OCI-LY3 (cell line): ENCODE measurements at regions not wholly inside any gene's neighbourhood (a gene's known extent, or its start where the extent isn't known, plus 50 kb on each side); places are given as distances from the start of the nearest gene placed in this dataset.

Experiments
- H2AFZ ChIP-seq: fragments of 200-600, 300-600 bp; shearing (Covaris generic); 2 replicates; pipeline ENCODE4 v1.6.0; 2014; ENCODE audit warnings: antibody characterized with exemption, low read depth, low read length
- H3K27ac ChIP-seq: fragments of 200-600, 300-600 bp; sonication (generic); 2 replicates; pipeline ENCODE4 v1.5.1; 2014; ENCODE audit warnings: mild to moderate bottlenecking, low read length, moderate library complexity, mixed read lengths
- H3K27me3 ChIP-seq: fragments of 200-600, 300-600 bp; sonication (generic); 2 replicates; pipeline ENCODE4 v1.6.1; 2014; ENCODE audit warnings: low read depth, low read length, mixed read lengths
- H3K36me3 ChIP-seq: fragments of 200-600, 300-600 bp; sonication (generic); replicated peaks from 2 replicates; pipeline ENCODE3; 2014; ENCODE audit warnings: low read depth, low read length, mixed read lengths
- H3K4me1 ChIP-seq: fragments of 300-600, 200-600 bp; sonication (generic); 2 replicates; pipeline ENCODE4 v1.6.1; 2014; ENCODE audit warnings: low read length, mixed read lengths
- H3K4me2 ChIP-seq: fragments of 200-600, 300-600 bp; sonication (generic); 2 replicates; pipeline ENCODE4 v1.6.1; 2014; ENCODE audit warnings: low read length, mixed read lengths
- H3K4me3 ChIP-seq: fragments of 300-600, 200-600 bp; sonication (generic); 2 replicates; pipeline ENCODE4 v1.5.1; 2014; ENCODE audit warnings: antibody characterized with exemption, mild to moderate bottlenecking, low read length, moderate library complexity
- H3K79me2 ChIP-seq: fragments of 300-600, 200-600 bp; shearing (Covaris generic); 2 replicates; pipeline ENCODE4 v1.6.1; 2014; ENCODE audit warnings: mild to moderate bottlenecking, low read length, mixed read lengths
- H3K9ac ChIP-seq: fragments of 300-600, 200-600 bp; shearing (Covaris generic); 2 replicates; pipeline ENCODE4 v1.6.0; 2014; ENCODE audit warnings: mild to moderate bottlenecking, low read length, moderate library complexity
- H3K9me3 ChIP-seq: fragments of 200-600, 300-600 bp; shearing (Covaris generic); 2 replicates; pipeline ENCODE4 v1.6.1; 2014; ENCODE audit warnings: low read length, mixed read lengths; ENCODE audit not compliant: insufficient read depth
- H4K20me1 ChIP-seq: fragments of 200-600, 300-600 bp; sonication (generic); 2 replicates; pipeline ENCODE4 v1.6.1; 2016; ENCODE audit warnings: low read length, mixed read lengths; ENCODE audit not compliant: insufficient read depth
- EZH2phosphoT487 ChIP-seq: fragments of 200-600 bp; shearing (Covaris generic); IDR thresholded peaks from 2 replicates; pipeline ENCODE4 v1.6.1; 2018; ENCODE audit warnings: antibody characterized with exemption, mixed run types, low read depth
- TF ChIP-seq, protein P1 (sequence below): fragments of 200-600, 300-600 bp; sonication (generic); IDR thresholded peaks from 2 replicates; pipeline ENCODE4 v1.5.1; 2014; ENCODE audit warnings: antibody characterized with exemption, low read length, low read depth

DNA sequence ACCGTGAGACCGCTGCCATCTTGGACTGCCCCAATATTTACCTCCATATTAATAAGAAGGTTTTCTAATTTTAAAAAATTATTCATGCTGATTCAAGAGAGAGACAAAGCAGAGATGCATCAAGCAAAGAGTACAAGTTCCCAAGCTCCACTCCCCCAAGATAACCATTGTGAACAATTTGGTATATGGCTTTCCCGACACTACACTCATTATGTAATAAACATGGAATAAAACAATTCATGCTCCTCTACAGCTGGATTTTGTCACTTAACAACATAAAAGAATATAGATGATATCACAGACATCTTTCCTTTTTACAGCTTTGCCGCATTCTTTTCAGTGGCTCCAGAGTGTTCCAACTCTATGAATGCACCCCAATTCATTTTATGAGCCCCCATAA is 307.6 kb downstream of the FGFR2 start:
- TF ChIP-seq, protein P1, sequence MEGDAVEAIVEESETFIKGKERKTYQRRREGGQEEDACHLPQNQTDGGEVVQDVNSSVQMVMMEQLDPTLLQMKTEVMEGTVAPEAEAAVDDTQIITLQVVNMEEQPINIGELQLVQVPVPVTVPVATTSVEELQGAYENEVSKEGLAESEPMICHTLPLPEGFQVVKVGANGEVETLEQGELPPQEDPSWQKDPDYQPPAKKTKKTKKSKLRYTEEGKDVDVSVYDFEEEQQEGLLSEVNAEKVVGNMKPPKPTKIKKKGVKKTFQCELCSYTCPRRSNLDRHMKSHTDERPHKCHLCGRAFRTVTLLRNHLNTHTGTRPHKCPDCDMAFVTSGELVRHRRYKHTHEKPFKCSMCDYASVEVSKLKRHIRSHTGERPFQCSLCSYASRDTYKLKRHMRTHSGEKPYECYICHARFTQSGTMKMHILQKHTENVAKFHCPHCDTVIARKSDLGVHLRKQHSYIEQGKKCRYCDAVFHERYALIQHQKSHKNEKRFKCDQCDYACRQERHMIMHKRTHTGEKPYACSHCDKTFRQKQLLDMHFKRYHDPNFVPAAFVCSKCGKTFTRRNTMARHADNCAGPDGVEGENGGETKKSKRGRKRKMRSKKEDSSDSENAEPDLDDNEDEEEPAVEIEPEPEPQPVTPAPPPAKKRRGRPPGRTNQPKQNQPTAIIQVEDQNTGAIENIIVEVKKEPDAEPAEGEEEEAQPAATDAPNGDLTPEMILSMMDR = no peak
- no peak for TF ChIP-seq EZH2phosphoT487
- peaks cover 25% of the 10 kb centered on the region; the same call in 1 of the 2 replicates for H3K27me3 ChIP-seq
- H3K27ac ChIP-seq = no peak overlapping the region
- peaks cover 6% of the 10 kb centered on the region for H3K4me1 ChIP-seq
- no peak overlapping the region for H3K4me2 ChIP-seq
- no peak overlapping the region for H3K4me3 ChIP-seq
- no peaks in the 10 kb centered on the region for H3K79me2 ChIP-seq
- H2AFZ ChIP-seq = no peak overlapping the region
- H3K9me3 ChIP-seq = no peaks in the 10 kb centered on the region
- no peaks in the 10 kb centered on the region for H4K20me1 ChIP-seq
- no peak overlapping the region for H3K9ac ChIP-seq
- H3K36me3 ChIP-seq = no peaks in the 10 kb centered on the region

DNA sequence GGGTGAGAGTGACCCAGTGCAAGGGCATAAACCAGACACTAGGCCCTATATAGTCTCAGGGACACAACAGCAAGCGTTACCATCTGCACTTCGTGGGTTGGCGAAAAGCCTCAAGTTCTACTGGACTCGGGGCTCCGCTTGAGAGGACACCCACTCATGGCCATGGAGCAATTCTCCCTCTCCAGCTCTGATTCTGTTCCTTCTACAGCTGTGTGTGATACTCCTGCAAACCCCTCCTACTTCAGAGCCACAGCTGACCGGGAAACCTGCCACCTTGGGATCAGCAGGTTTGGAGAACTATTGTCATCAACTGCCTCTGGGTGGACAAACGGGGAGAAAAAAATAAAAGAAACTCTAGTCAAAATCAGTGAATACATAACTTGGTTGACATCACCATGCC is 306.9 kb downstream of the FGFR2 start:
- no peak overlapping the region for H2AFZ ChIP-seq

DNA sequence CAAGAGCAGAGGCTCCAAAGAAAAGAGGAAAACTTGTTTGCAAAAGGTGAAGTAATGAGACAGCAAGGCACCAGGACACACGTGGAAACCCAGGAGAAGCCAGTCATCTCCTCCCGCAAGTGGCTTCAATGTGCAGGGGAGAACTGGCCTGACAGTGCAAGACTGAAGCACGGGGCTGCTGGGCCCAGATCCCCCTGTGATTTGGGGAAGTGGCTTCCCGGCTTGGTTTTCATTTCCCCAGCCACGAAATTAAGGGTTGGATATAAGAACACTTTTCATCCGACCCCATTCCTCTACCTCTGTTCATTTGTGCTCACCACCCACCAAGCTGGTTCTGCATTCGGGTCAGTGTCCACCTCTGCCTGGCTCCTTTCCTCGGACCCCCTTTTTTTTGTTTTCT is 306.4 kb downstream of the FGFR2 start:
- no peaks in the 10 kb centered on the region for H4K20me1 ChIP-seq
- H3K79me2 ChIP-seq = no peaks in the 10 kb centered on the region

More for the DNA sequence above, 306.9 kb downstream of the FGFR2 start:
- H3K9ac ChIP-seq = no peak overlapping the region
- TF ChIP-seq EZH2phosphoT487 = no peak
- TF ChIP-seq, protein P1 = no peak
- H3K4me1 ChIP-seq = peaks cover 6% of the 10 kb centered on the region
- no peaks in the 10 kb centered on the region for H3K36me3 ChIP-seq
- no peak overlapping the region for H3K4me3 ChIP-seq
- no peaks in the 10 kb centered on the region for H4K20me1 ChIP-seq
- H3K79me2 ChIP-seq = no peaks in the 10 kb centered on the region
- no peaks in the 10 kb centered on the region for H3K9me3 ChIP-seq
- H3K27ac ChIP-seq = no peak overlapping the region
- peak overlapping the region; percentile 22; the same call in 1 of the 2 replicates for H3K4me2 ChIP-seq
- peaks cover 23% of the 10 kb centered on the region; the same call in 1 of the 2 replicates for H3K27me3 ChIP-seq

DNA sequence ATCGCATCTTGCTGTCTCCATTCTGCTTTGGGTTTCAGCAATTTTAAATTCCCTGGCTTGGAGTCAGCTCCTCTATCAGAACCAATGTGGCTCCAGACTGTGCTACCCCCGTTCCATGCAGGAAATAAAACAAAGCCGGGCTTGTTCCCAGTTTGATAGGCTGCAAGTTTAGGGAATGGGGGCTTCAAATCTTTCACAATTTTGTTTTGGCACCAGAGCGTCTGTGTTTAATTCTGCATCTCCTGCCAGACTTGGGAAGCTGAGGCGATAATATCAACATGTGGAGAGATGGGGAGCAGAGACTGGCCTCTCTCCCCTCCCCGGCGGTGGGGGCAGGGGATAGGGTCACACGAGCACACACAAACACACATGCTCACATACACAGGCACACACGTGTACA is 305.9 kb downstream of the FGFR2 start:
- Histone ChIP-seq H3K9me3 (no peaks in the 10 kb centered on the region), H4K20me1 (no peaks in the 10 kb centered on the region), H3K4me3 (no peak overlapping the region), H3K4me2 (no peak overlapping the region), H2AFZ (no peak overlapping the region), H3K36me3 (no peaks in the 10 kb centered on the region), H3K9ac (no peak overlapping the region), H3K27me3 (peaks cover 18% of the 10 kb centered on the region; the same call in 1 of the 2 replicates), H3K4me1 (peaks cover 6% of the 10 kb centered on the region), H3K27ac (no peak overlapping the region), H3K79me2 (no peaks in the 10 kb centered on the region)
- no peak for TF ChIP-seq EZH2phosphoT487
- TF ChIP-seq, protein P1 = no peak

More for the DNA sequence above, 306.4 kb downstream of the FGFR2 start:
- Histone ChIP-seq H3K27ac (no peak overlapping the region), H3K4me2 (peak overlapping the region; percentile 22; the same call in 1 of the 2 replicates), H3K9me3 (no peaks in the 10 kb centered on the region), H3K36me3 (no peaks in the 10 kb centered on the region), H3K27me3 (peaks cover 23% of the 10 kb centered on the region; the same call in 1 of the 2 replicates), H3K4me3 (no peak overlapping the region), H2AFZ (no peak overlapping the region), H3K4me1 (peaks cover 6% of the 10 kb centered on the region), H3K9ac (no peak overlapping the region)
- TF ChIP-seq, protein P1 = no peak
- TF ChIP-seq EZH2phosphoT487 = no peak
